ENCODE measurements at regions not wholly inside any gene's neighbourhood (a gene's known extent, or its start where the extent isn't known, plus 50 kb on each side); places are given as distances from the start of the nearest gene placed in this dataset.

- Histone ChIP-seq H3K27me3 (replicated peaks; ENCODE audit: control insufficient read depth, insufficient read depth, low read length) (no peaks in the 10 kb centered on the region), H3K9me3 (no peaks in the 10 kb centered on the region), H3K4me1 (no peaks in the 10 kb centered on the region), H3K36me3 (ENCODE audit: control insufficient read depth, insufficient read depth, low read length) (no peaks in the 10 kb centered on the region), H3K4me3 (ENCODE audit: low read depth, low read length) (no peak overlapping the region)
- Mint-ChIP-seq H3K4me3 (ENCODE audit: unreplicated experiment) (no peak overlapping the region), H3K4me1 (ENCODE audit: low read depth, unreplicated experiment) (peaks cover 6% of the 10 kb centered on the region), H3K27me3 (ENCODE audit: insufficient read depth, unreplicated experiment) (no peaks in the 10 kb centered on the region), H3K9me3 (ENCODE audit: unreplicated experiment) (no peaks in the 10 kb centered on the region), H3K36me3 (ENCODE audit: insufficient read depth, unreplicated experiment) (peaks cover 4% of the 10 kb centered on the region), H3K27ac (ENCODE audit: unreplicated experiment) (no peak overlapping the region)
- DNase-seq, result no peak
- TF ChIP-seq CTCF (IDR thresholded peaks at IDR 0.05; ENCODE audit: insufficient read depth in 1 of 2, low read depth in 1 of 2, low read length in 1 of 2, severe bottlenecking in 1 of 2, unreplicated experiment in 1 of 2), result no peak
- POLR2A ChIA-PET, result no interaction called here
- intact Hi-C loops (cut with micrococcal nuclease; ENCODE audit: unreplicated experiment), result no loop called here
- CTCF ChIA-PET, result no interaction called here
- BruUV-seq (replicated peaks), result no TSS peak
Observed at GRCh38 chr4:81806485-81806884, 334.8 kb upstream of the RASGEF1B start.

- no peak for DNase-seq
- no peaks in the 10 kb centered on the region for H3K27me3 ChIP-seq (replicated peaks; ENCODE audit: control insufficient read depth, insufficient read depth, low read length)
- H3K9me3 ChIP-seq, result no peaks in the 10 kb centered on the region
- POLR2A ChIA-PET, result no interaction called here
- H3K36me3 ChIP-seq (ENCODE audit: control insufficient read depth, insufficient read depth, low read length), result no peaks in the 10 kb centered on the region
- Mint-ChIP-seq H3K4me3 (ENCODE audit: unreplicated experiment) (no peak overlapping the region), H3K27me3 (ENCODE audit: insufficient read depth, unreplicated experiment) (no peaks in the 10 kb centered on the region), H3K27ac (ENCODE audit: unreplicated experiment) (no peak overlapping the region), H3K36me3 (ENCODE audit: insufficient read depth, unreplicated experiment) (peaks cover 4% of the 10 kb centered on the region), H3K9me3 (ENCODE audit: unreplicated experiment) (peaks cover 5% of the 10 kb centered on the region), H3K4me1 (ENCODE audit: low read depth, unreplicated experiment) (peaks cover 6% of the 10 kb centered on the region)
- CTCF ChIA-PET, result no interaction called here
- no TSS peak for BruUV-seq (replicated peaks)
- no peak overlapping the region for H3K4me3 ChIP-seq (ENCODE audit: low read depth, low read length)
- no peak for TF ChIP-seq CTCF (IDR thresholded peaks at IDR 0.05; ENCODE audit: insufficient read depth in 1 of 2, low read depth in 1 of 2, low read length in 1 of 2, severe bottlenecking in 1 of 2, unreplicated experiment in 1 of 2)
- intact Hi-C loops (cut with micrococcal nuclease; ENCODE audit: unreplicated experiment), result no loop called here
- H3K4me1 ChIP-seq, result no peaks in the 10 kb centered on the region
Observed at GRCh38 chr4:81804849-81805248, 333.1 kb upstream of the RASGEF1B start.

- intact Hi-C loops (cut with micrococcal nuclease; ENCODE audit: unreplicated experiment), result no loop called here
- Histone ChIP-seq H3K4me3 (ENCODE audit: low read depth, low read length) (no peak overlapping the region), H3K36me3 (ENCODE audit: control insufficient read depth, insufficient read depth, low read length) (no peaks in the 10 kb centered on the region), H3K4me1 (no peaks in the 10 kb centered on the region), H3K27me3 (replicated peaks; ENCODE audit: control insufficient read depth, insufficient read depth, low read length) (no peaks in the 10 kb centered on the region), H3K9me3 (no peaks in the 10 kb centered on the region)
- Mint-ChIP-seq H3K4me1 (ENCODE audit: low read depth, unreplicated experiment) (no peaks in the 10 kb centered on the region), H3K36me3 (ENCODE audit: insufficient read depth, unreplicated experiment) (peaks cover 4% of the 10 kb centered on the region), H3K4me3 (ENCODE audit: unreplicated experiment) (no peak overlapping the region), H3K27me3 (ENCODE audit: insufficient read depth, unreplicated experiment) (no peaks in the 10 kb centered on the region), H3K9me3 (ENCODE audit: unreplicated experiment) (peaks cover 10% of the 10 kb centered on the region), H3K27ac (ENCODE audit: unreplicated experiment) (no peak overlapping the region)
- no TSS peak for BruUV-seq (replicated peaks)
- DNase-seq, result no peak
- TF ChIP-seq CTCF (IDR thresholded peaks at IDR 0.05; ENCODE audit: insufficient read depth in 1 of 2, low read depth in 1 of 2, low read length in 1 of 2, severe bottlenecking in 1 of 2, unreplicated experiment in 1 of 2), result no peak
- ChIA-PET POLR2A (no interaction called here), CTCF (no interaction called here)
Observed at GRCh38 chr4:81802285-81802846, 330.7 kb upstream of the RASGEF1B start.

All from Caco-2 (cell line).